Nephron progenitor cell (in vitro differentiated cells): ENCODE measurements at regions not wholly inside any gene's neighbourhood (a gene's known extent, or its start where the extent isn't known, plus 50 kb on each side); places are given as distances from the start of the nearest gene placed in this dataset.
"Not testable (repeated sequence)": the region's sequence is repeated elsewhere in the genome, so short reads cannot be mapped to it uniquely, and the experiment has no call there.

Experiments used
- DNase-seq: peaks from one replicate; pipeline ENCODE4 v3.0.0; 2021
- H3K27ac Mint-ChIP-seq: 2 replicates; pipeline ENCODE4 v1.8.0; 2021; ENCODE audit warnings: mild to moderate bottlenecking, moderate library complexity, mixed read lengths
- H3K27me3 Mint-ChIP-seq: 2 replicates; pipeline ENCODE4 v1.8.0; 2021; ENCODE audit warnings: mild to moderate bottlenecking, low read depth, mixed read lengths; ENCODE audit not compliant: poor library complexity
- H3K36me3 Mint-ChIP-seq: 2 replicates; pipeline ENCODE4 v1.8.0; 2021; ENCODE audit warnings: low read depth, mixed read lengths
- H3K4me1 Mint-ChIP-seq: 2 replicates; pipeline ENCODE4 v1.8.0; 2021; ENCODE audit warnings: mixed read lengths
- H3K4me3 Mint-ChIP-seq: 2 replicates; pipeline ENCODE4 v1.8.0; 2021; ENCODE audit warnings: mild to moderate bottlenecking, moderate library complexity, mixed read lengths
- H3K9me3 Mint-ChIP-seq: 2 replicates; pipeline ENCODE4 v1.8.0; 2021; ENCODE audit warnings: mild to moderate bottlenecking, moderate library complexity, mixed read lengths
- TF ChIP-seq, protein P1 (sequence below): fragments of 200-600 bp; sonication (generic); IDR thresholded peaks from 2 replicates; pipeline ENCODE4 v1.5.0; 2021; ENCODE audit warnings: antibody characterized with exemption

- Mint-ChIP-seq H3K36me3 (peaks cover 5% of the 10 kb centered on the region), H3K4me1 (no peaks in the 10 kb centered on the region), H3K27ac (no peak overlapping the region), H3K4me3 (no peak overlapping the region), H3K27me3 (no peaks in the 10 kb centered on the region), H3K9me3 (peaks cover 53% of the 10 kb centered on the region)
- no peak for DNase-seq
- TF ChIP-seq, protein P1, sequence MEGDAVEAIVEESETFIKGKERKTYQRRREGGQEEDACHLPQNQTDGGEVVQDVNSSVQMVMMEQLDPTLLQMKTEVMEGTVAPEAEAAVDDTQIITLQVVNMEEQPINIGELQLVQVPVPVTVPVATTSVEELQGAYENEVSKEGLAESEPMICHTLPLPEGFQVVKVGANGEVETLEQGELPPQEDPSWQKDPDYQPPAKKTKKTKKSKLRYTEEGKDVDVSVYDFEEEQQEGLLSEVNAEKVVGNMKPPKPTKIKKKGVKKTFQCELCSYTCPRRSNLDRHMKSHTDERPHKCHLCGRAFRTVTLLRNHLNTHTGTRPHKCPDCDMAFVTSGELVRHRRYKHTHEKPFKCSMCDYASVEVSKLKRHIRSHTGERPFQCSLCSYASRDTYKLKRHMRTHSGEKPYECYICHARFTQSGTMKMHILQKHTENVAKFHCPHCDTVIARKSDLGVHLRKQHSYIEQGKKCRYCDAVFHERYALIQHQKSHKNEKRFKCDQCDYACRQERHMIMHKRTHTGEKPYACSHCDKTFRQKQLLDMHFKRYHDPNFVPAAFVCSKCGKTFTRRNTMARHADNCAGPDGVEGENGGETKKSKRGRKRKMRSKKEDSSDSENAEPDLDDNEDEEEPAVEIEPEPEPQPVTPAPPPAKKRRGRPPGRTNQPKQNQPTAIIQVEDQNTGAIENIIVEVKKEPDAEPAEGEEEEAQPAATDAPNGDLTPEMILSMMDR = no peak
These were observed 100.5 kb upstream of the ARID1B start for GRCh38 chr6:156676721-156677120.

DNA sequence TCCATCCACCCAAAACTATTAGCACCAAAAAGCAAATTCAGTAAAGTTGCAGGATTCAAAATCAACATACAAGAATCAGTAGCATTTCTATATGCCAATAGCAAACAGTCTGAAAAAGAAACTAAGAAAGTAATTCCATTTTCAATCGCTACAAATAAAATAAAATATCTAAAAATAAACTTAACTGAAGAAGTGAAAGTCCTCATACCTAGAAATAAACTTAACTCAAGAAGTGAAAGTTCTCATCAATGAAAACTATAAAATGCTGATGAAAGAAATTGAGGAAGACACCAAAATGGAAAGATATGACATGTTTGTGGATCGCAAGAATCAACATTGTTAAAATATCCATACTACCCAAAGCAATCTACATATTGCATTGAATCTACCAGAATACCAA, 103.0 kb upstream of the ARID1B start:
- Mint-ChIP-seq H3K4me1 (no peaks in the 10 kb centered on the region), H3K4me3 (no peak overlapping the region), H3K27ac (no peak overlapping the region), H3K36me3 (peaks cover 6% of the 10 kb centered on the region), H3K9me3 (peaks cover 58% of the 10 kb centered on the region), H3K27me3 (no peaks in the 10 kb centered on the region)
- TF ChIP-seq, protein P1 = no peak
- DNase-seq = no peak

- peaks cover 13% of the 10 kb centered on the region for H3K27me3 Mint-ChIP-seq
- H3K36me3 Mint-ChIP-seq, DNase-seq, H3K4me3 Mint-ChIP-seq, H3K4me1 Mint-ChIP-seq, H3K27ac Mint-ChIP-seq: not testable (repeated sequence)
- H3K9me3 Mint-ChIP-seq = peaks cover 71% of the 10 kb centered on the region
These were observed 107.1 kb upstream of the ARID1B start for GRCh38 chr6:156670097-156670496.

GRCh38 chr6:156662025-156662445, 115.1 kb upstream of the ARID1B start:
- H3K4me1 Mint-ChIP-seq = peaks cover 28% of the 10 kb centered on the region
- no peak overlapping the region for H3K27ac Mint-ChIP-seq
- TF ChIP-seq, protein P1 = peak; percentile 86
- peaks cover under 1% of the 10 kb centered on the region for H3K27me3 Mint-ChIP-seq
- peaks cover 37% of the 10 kb centered on the region for H3K9me3 Mint-ChIP-seq
- peak; percentile 77 for DNase-seq
- peaks cover 7% of the 10 kb centered on the region for H3K36me3 Mint-ChIP-seq
- no peak overlapping the region for H3K4me3 Mint-ChIP-seq

- H3K27ac Mint-ChIP-seq = no peak overlapping the region
- TF ChIP-seq, protein P1 = no peak
- H3K27me3 Mint-ChIP-seq = no peaks in the 10 kb centered on the region
- DNase-seq = no peak
- H3K36me3 Mint-ChIP-seq = peaks cover 7% of the 10 kb centered on the region
- H3K9me3 Mint-ChIP-seq = peaks cover 30% of the 10 kb centered on the region
- H3K4me3 Mint-ChIP-seq = no peak overlapping the region
- peaks cover 32% of the 10 kb centered on the region for H3K4me1 Mint-ChIP-seq
These were observed 116.8 kb upstream of the ARID1B start for GRCh38 chr6:156660389-156660788.

DNA sequence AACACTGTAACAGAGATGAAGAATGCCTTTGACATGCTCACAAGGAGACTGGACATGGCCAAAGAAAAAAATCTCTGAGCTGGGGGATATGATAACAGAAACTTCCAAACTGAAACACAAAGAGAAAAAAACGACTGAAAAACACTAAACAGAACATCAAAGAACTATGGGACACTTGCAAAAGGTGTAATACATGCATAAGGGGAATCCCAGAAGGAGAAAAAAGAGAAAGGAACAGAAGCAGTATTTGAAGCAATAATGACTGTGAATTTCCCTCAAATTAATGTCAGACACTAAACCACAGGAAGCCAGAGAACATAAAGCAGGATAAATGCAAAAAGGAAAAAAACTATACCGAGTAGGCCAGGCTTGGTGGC, 117.4 kb upstream of the ARID1B start:
- Mint-ChIP-seq H3K27me3 (no peaks in the 10 kb centered on the region), H3K9me3 (peaks cover 27% of the 10 kb centered on the region), H3K4me1 (peaks cover 32% of the 10 kb centered on the region), H3K4me3 (no peak overlapping the region), H3K27ac (no peak overlapping the region), H3K36me3 (peaks cover 7% of the 10 kb centered on the region)
- TF ChIP-seq, protein P1 = no peak
- DNase-seq = no peak
